Suprapubic skin (tissue), 3 donors: ENCODE measurements at regions not wholly inside any gene's neighbourhood (a gene's known extent, or its start where the extent isn't known, plus 50 kb on each side); places are given as distances from the start of the nearest gene placed in this dataset.

ENCODE experiments used
- EP300 ChIP-seq: sonication (generic); formaldehyde crosslinking; IDR thresholded peaks from one replicate; pipeline ENCODE4 v1.6.1; 2017; ENCODE audit warnings: antibody characterized with exemption
- TF ChIP-seq, protein P1 (sequence below), 2 donors: fragments of 200-600 bp in 1 of 2; fragments of 450-650 bp in 1 of 2; sonication (generic) in 1 of 2; IDR thresholded peaks; one replicate each; pipeline ENCODE4 v1.5.1; 2016 to 2019; ENCODE audit warnings: antibody characterized with exemption in 2 of 2, mild to moderate bottlenecking in 1 of 2, moderate library complexity in 1 of 2

DNA sequence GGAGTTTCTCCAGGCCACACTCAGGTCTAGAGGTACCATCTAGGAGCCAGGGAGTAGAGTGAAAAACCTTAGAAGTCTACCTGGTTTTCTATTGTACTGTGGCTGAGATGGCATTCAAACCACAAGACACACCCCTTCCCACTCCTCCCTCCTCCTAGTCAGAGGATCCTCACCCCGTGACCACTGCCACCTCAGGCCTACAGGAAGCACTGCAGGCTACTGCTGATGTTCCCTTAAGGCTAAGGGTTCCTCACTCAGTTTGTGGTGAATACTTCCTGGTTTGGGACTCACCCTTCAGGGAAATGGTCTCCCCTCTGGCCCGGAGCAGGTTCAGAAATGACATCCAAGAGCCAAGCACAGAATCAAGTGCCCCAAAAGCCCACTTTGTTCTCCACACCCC, 1293.9 kb downstream of the JRKL start:
- no peak for TF ChIP-seq EP300
- TF ChIP-seq, protein P1, sequence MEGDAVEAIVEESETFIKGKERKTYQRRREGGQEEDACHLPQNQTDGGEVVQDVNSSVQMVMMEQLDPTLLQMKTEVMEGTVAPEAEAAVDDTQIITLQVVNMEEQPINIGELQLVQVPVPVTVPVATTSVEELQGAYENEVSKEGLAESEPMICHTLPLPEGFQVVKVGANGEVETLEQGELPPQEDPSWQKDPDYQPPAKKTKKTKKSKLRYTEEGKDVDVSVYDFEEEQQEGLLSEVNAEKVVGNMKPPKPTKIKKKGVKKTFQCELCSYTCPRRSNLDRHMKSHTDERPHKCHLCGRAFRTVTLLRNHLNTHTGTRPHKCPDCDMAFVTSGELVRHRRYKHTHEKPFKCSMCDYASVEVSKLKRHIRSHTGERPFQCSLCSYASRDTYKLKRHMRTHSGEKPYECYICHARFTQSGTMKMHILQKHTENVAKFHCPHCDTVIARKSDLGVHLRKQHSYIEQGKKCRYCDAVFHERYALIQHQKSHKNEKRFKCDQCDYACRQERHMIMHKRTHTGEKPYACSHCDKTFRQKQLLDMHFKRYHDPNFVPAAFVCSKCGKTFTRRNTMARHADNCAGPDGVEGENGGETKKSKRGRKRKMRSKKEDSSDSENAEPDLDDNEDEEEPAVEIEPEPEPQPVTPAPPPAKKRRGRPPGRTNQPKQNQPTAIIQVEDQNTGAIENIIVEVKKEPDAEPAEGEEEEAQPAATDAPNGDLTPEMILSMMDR (IDR thresholded peaks at IDR 0.05) = no peak
